ENCODE measurements at regions not wholly inside any gene's neighbourhood (a gene's known extent, or its start where the extent isn't known, plus 50 kb on each side); places are given as distances from the start of the nearest gene placed in this dataset.

DNA sequence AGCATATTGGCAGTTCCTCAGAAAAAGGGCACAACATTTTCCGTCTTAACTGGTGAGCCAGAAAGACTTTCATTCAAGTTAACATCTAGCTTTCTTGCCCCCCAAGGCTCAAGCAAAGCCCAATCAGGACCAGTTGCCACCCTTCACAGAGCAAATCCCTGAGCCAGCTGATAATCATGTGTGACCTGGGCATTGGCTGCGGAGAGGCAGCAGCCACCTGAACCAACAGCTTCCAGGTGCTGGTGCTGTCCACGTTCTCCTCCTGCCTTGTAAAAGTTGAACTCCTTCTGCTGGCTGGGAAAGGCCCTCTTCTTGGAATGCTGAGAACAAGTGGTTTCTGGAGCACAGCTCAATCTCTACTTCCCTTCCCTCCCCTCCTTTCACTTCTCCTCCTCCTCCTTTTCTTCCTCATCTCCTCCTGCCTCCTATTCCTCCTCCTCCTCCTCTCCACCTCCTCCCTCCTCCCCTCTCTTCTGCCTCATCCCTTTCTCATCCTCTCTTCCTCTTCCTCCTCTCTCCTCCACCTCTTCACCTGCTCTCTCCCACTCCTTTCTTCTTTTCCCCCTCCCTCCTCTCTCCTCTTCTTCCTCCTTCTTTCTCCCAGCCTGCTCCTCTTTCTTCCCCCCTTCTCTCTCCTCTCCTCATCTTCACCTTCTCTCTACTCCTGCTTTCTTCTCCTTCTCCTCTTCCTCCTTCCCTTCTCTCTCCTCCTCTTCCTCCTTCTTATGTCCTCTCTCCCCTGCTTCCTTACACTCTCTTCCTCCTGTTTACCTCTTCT, 140.6 kb downstream of the JCAD start:
- ChIA-PET POLR2A (no interaction called here), CTCF (interaction anchor here (0.6 to 2.0 kb wide), 2 partner anchors 23 to 180 kb away, joined by 3 to 10 read pairs; no protein-coding TSS in a partner anchor)
- dilution Hi-C loops (cut with MboI; ENCODE audit: extremely low pct_ligation_motif_present, low sequenced_read_pairs) (no loop called here), intact Hi-C loops (cut with micrococcal nuclease) (no loop called here)
- Histone ChIP-seq H3K36me3 (ENCODE audit: control insufficient read depth in 2 of 2, extremely low read depth in 1 of 2, insufficient read depth in 2 of 2, low read length in 2 of 2) (no peaks in the 10 kb centered on the region), H3K27me3 (ENCODE audit: control insufficient read depth in 2 of 2, insufficient read depth in 2 of 2, low read length in 2 of 2) (peaks cover 3 to 11% of the 10 kb centered on the region in 2 experiments), H4K20me1 (replicated peaks; ENCODE audit: control insufficient read depth, extremely low read depth, insufficient read depth, low read length) (no peaks in the 10 kb centered on the region), H3K9ac (replicated peaks; ENCODE audit: extremely low read depth, insufficient read depth, low read length) (no peak overlapping the region), H3K79me2 (ENCODE audit: control insufficient read depth, insufficient read depth, low read length) (no peaks in the 10 kb centered on the region), H3K9me1 (replicated peaks; ENCODE audit: control insufficient read depth, extremely low read depth, insufficient read depth, low read length) (no peaks in the 10 kb centered on the region), H3K4me2 (ENCODE audit: insufficient read depth, low read length) (no peak overlapping the region), H3K4me1 (ENCODE audit: control insufficient read depth, extremely low read depth, insufficient read depth, low read length) (no peaks in the 10 kb centered on the region), H2AFZ (ENCODE audit: low read depth, low read length) (no peak overlapping the region), H3K4me3 (replicated peaks in 1 of 3; ENCODE audit: insufficient read depth in 1 of 3, low read depth in 1 of 3, low read length in 3 of 3) (no peak overlapping the region), H3K9me3 (replicated peaks; ENCODE audit: control insufficient read depth, insufficient read depth, low read length) (no peaks in the 10 kb centered on the region), H3K27ac (ENCODE audit: insufficient read depth, low read depth, low read length) (no peak overlapping the region)
- no peak for TF ChIP-seq MYC (IDR thresholded peaks at IDR 0.05; ENCODE audit: low read depth, low read length)
- no peak for TF ChIP-seq JUN (IDR thresholded peaks at IDR 0.05; ENCODE audit: borderline replicate concordance, insufficient read depth, insufficient read length, low read depth)
- no peak for TF ChIP-seq POLR2AphosphoS5 (IDR thresholded peaks at IDR 0.05; ENCODE audit: insufficient read depth, low read depth, low read length)
- TF ChIP-seq, protein P1, sequence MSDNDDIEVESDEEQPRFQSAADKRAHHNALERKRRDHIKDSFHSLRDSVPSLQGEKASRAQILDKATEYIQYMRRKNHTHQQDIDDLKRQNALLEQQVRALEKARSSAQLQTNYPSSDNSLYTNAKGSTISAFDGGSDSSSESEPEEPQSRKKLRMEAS (IDR thresholded peaks at IDR 0.05; ENCODE audit: insufficient read depth, insufficient read length): no peak
- TF ChIP-seq, protein P2, sequence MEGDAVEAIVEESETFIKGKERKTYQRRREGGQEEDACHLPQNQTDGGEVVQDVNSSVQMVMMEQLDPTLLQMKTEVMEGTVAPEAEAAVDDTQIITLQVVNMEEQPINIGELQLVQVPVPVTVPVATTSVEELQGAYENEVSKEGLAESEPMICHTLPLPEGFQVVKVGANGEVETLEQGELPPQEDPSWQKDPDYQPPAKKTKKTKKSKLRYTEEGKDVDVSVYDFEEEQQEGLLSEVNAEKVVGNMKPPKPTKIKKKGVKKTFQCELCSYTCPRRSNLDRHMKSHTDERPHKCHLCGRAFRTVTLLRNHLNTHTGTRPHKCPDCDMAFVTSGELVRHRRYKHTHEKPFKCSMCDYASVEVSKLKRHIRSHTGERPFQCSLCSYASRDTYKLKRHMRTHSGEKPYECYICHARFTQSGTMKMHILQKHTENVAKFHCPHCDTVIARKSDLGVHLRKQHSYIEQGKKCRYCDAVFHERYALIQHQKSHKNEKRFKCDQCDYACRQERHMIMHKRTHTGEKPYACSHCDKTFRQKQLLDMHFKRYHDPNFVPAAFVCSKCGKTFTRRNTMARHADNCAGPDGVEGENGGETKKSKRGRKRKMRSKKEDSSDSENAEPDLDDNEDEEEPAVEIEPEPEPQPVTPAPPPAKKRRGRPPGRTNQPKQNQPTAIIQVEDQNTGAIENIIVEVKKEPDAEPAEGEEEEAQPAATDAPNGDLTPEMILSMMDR (IDR thresholded peaks at IDR 0.05; ENCODE audit: extremely low read depth in 1 of 2, insufficient read depth in 1 of 2, low read depth in 1 of 2, low read length in 2 of 2): no peak
- TF ChIP-seq POLR2A (IDR thresholded peaks at IDR 0.05; ENCODE audit: low read depth, low read length): no peak
- TF ChIP-seq GATA2 (IDR thresholded peaks at IDR 0.05; ENCODE audit: insufficient read depth, insufficient read length, low read depth, low read length): no peak
- TF ChIP-seq FOS (IDR thresholded peaks at IDR 0.05; ENCODE audit: borderline replicate concordance, insufficient read depth, low read length): no peak
- TF ChIP-seq EZH2 (IDR thresholded peaks at IDR 0.05; ENCODE audit: borderline replicate concordance, low read depth, low read length, severe bottlenecking): no peak
- no peak for FAIRE-seq
- no peak for DNase-seq (ENCODE audit: low read depth, low spot score)
- BruUV-seq (replicated peaks): no TSS peak

Measured in endothelial cell of umbilical vein (primary cell).